ENCODE measurements at regions not wholly inside any gene's neighbourhood (a gene's known extent, or its start where the extent isn't known, plus 50 kb on each side); places are given as distances from the start of the nearest gene placed in this dataset.

GRCh38 chr12:4847713-4848112 lies 62.0 kb upstream of the KCNA1 start:
- ChIA-PET POLR2A (no interaction called here), CTCF (interaction anchor here (0.7 to 5.2 kb wide), 4 partner anchors 8 to 16 kb away, joined by 3 to 35 read pairs (median 8); no protein-coding TSS in a partner anchor)
- peaks cover 2% of the 10 kb centered on the region for H3K9me3 Mint-ChIP-seq
- H3K4me1 Mint-ChIP-seq = no peaks in the 10 kb centered on the region
- H3K27me3 Mint-ChIP-seq = peaks cover 16% of the 10 kb centered on the region
- H3K36me3 Mint-ChIP-seq (ENCODE audit: low read depth) = no peaks in the 10 kb centered on the region
- H3K27ac Mint-ChIP-seq = no peak overlapping the region
- no peak overlapping the region for H3K4me3 Mint-ChIP-seq
- DNase-seq = no peak

- H3K4me1 Mint-ChIP-seq = no peaks in the 10 kb centered on the region
- H3K4me3 Mint-ChIP-seq = no peak overlapping the region
- H3K27ac Mint-ChIP-seq = no peak overlapping the region
- peaks cover 15% of the 10 kb centered on the region for H3K27me3 Mint-ChIP-seq
- H3K36me3 Mint-ChIP-seq (ENCODE audit: low read depth) = no peaks in the 10 kb centered on the region
- no peak for DNase-seq
- H3K9me3 Mint-ChIP-seq = no peaks in the 10 kb centered on the region
- CTCF ChIA-PET = interaction anchor here (0.6 to 5.2 kb wide), 24 partner anchors 8 to 356 kb away, joined by 3 to 35 read pairs (median 3); partner anchors contain the start of genes AKAP3 and NDUFA9
- POLR2A ChIA-PET = interaction anchor here (0.8 kb wide), 1 partner anchor 20 kb away, joined by 4 read pairs; no protein-coding TSS in a partner anchor
Observed at GRCh38 chr12:4849115-4849541, 60.6 kb upstream of the KCNA1 start.

GRCh38 chr12:4849795-4850345 lies 59.8 kb upstream of the KCNA1 start:
- ChIA-PET POLR2A (no interaction called here), CTCF (interaction anchor here (0.6 to 2.0 kb wide), 12 partner anchors 10 to 235 kb away, joined by 3 to 18 read pairs (median 4); no protein-coding TSS in a partner anchor)
- Mint-ChIP-seq H3K9me3 (no peaks in the 10 kb centered on the region), H3K27ac (no peak overlapping the region), H3K4me3 (no peak overlapping the region), H3K27me3 (peaks cover 9% of the 10 kb centered on the region), H3K4me1 (no peaks in the 10 kb centered on the region), H3K36me3 (ENCODE audit: low read depth) (no peaks in the 10 kb centered on the region)
- DNase-seq = no peak

GRCh38 chr12:4850857-4851380 lies 58.8 kb upstream of the KCNA1 start:
- Mint-ChIP-seq H3K36me3 (ENCODE audit: low read depth) (no peaks in the 10 kb centered on the region), H3K4me3 (no peak overlapping the region), H3K4me1 (peaks cover 5% of the 10 kb centered on the region), H3K27ac (no peak overlapping the region), H3K27me3 (peaks cover 7% of the 10 kb centered on the region), H3K9me3 (no peaks in the 10 kb centered on the region)
- CTCF ChIA-PET = no interaction called here
- DNase-seq = no peak
- POLR2A ChIA-PET = no interaction called here

- Mint-ChIP-seq H3K27ac (no peak overlapping the region), H3K27me3 (peaks cover 8% of the 10 kb centered on the region), H3K36me3 (ENCODE audit: low read depth) (no peaks in the 10 kb centered on the region), H3K4me1 (peaks cover 13% of the 10 kb centered on the region), H3K4me3 (no peak overlapping the region), H3K9me3 (no peaks in the 10 kb centered on the region)
- POLR2A ChIA-PET = no interaction called here
- DNase-seq = no peak
- CTCF ChIA-PET = no interaction called here
Observed at GRCh38 chr12:4852308-4852707, 57.4 kb upstream of the KCNA1 start.

GRCh38 chr12:4852911-4853310 lies 56.8 kb upstream of the KCNA1 start:
- Mint-ChIP-seq H3K27ac (no peak overlapping the region), H3K4me3 (no peak overlapping the region), H3K27me3 (peaks cover 13% of the 10 kb centered on the region), H3K36me3 (ENCODE audit: low read depth) (no peaks in the 10 kb centered on the region), H3K4me1 (peaks cover 17% of the 10 kb centered on the region), H3K9me3 (no peaks in the 10 kb centered on the region)
- DNase-seq = no peak
- ChIA-PET POLR2A (no interaction called here), CTCF (no interaction called here)

GRCh38 chr12:4855121-4855924 lies 54.4 kb upstream of the KCNA1 start:
- ChIA-PET CTCF (interaction anchor here (0.6 to 5.0 kb wide), 25 partner anchors 8 to 228 kb away, joined by 3 to 32 read pairs (median 4); a partner anchor contains a TSS), POLR2A (interaction anchor here (1.2 kb wide), 1 partner anchor 26 kb away, joined by 4 read pairs; no protein-coding TSS in a partner anchor)
- peaks cover 20% of the 10 kb centered on the region for H3K4me1 Mint-ChIP-seq
- no peaks in the 10 kb centered on the region for H3K9me3 Mint-ChIP-seq
- DNase-seq = peak; percentile 55
- H3K27ac Mint-ChIP-seq = no peak overlapping the region
- H3K36me3 Mint-ChIP-seq (ENCODE audit: low read depth) = no peaks in the 10 kb centered on the region
- H3K4me3 Mint-ChIP-seq = no peak overlapping the region
- peaks cover 28% of the 10 kb centered on the region for H3K27me3 Mint-ChIP-seq

- Mint-ChIP-seq H3K4me3 (no peak overlapping the region), H3K4me1 (peaks cover 20% of the 10 kb centered on the region), H3K27me3 (peaks cover 28% of the 10 kb centered on the region), H3K9me3 (no peaks in the 10 kb centered on the region), H3K36me3 (ENCODE audit: low read depth) (no peaks in the 10 kb centered on the region), H3K27ac (no peak overlapping the region)
- DNase-seq = no peak
- POLR2A ChIA-PET = no interaction called here
- CTCF ChIA-PET = interaction anchor here (0.6 to 5.0 kb wide), 26 partner anchors 10 to 1542 kb away, joined by 3 to 35 read pairs (median 4); a partner anchor contains a TSS
Observed at GRCh38 chr12:4856596-4856995, 53.1 kb upstream of the KCNA1 start.

- CTCF ChIA-PET = interaction anchor here (0.6 to 5.0 kb wide), 36 partner anchors 9 to 1372 kb away, joined by 3 to 35 read pairs (median 3); partner anchors contain the start of gene KCNA1
- peak; percentile 79 for DNase-seq
- H3K4me3 Mint-ChIP-seq = no peak overlapping the region
- POLR2A ChIA-PET = interaction anchor here (0.8 to 1.7 kb wide), 3 partner anchors 29 to 53 kb away, joined by 3 to 4 read pairs (median 3); no protein-coding TSS in a partner anchor
- H3K27ac Mint-ChIP-seq = no peak overlapping the region
- H3K9me3 Mint-ChIP-seq = no peaks in the 10 kb centered on the region
- peaks cover 29% of the 10 kb centered on the region for H3K27me3 Mint-ChIP-seq
- H3K4me1 Mint-ChIP-seq = peaks cover 20% of the 10 kb centered on the region
- no peaks in the 10 kb centered on the region for H3K36me3 Mint-ChIP-seq (ENCODE audit: low read depth)
Observed at GRCh38 chr12:4857472-4858291, 52.0 kb upstream of the KCNA1 start.

- Mint-ChIP-seq H3K27me3 (peaks cover 30% of the 10 kb centered on the region), H3K4me1 (peaks cover 20% of the 10 kb centered on the region), H3K4me3 (no peak overlapping the region), H3K9me3 (no peaks in the 10 kb centered on the region), H3K36me3 (ENCODE audit: low read depth) (no peaks in the 10 kb centered on the region), H3K27ac (no peak overlapping the region)
- POLR2A ChIA-PET = interaction anchor here (1.7 kb wide), 1 partner anchor 29 kb away, joined by 4 read pairs; no protein-coding TSS in a partner anchor
- CTCF ChIA-PET = interaction anchor here (0.6 to 5.0 kb wide), 11 partner anchors 9 to 965 kb away, joined by 3 to 35 read pairs (median 5); partner anchors contain the start of gene KCNA1
- no peak for DNase-seq
Observed at GRCh38 chr12:4858386-4858785, 51.3 kb upstream of the KCNA1 start.

GRCh38 chr12:4859478-4860210 lies 50.1 kb upstream of the KCNA1 start:
- Mint-ChIP-seq H3K4me1 (peaks cover 20% of the 10 kb centered on the region), H3K4me3 (no peak overlapping the region), H3K27me3 (peaks cover 35% of the 10 kb centered on the region), H3K36me3 (ENCODE audit: low read depth) (no peaks in the 10 kb centered on the region), H3K9me3 (no peaks in the 10 kb centered on the region), H3K27ac (no peak overlapping the region)
- ChIA-PET POLR2A (no interaction called here), CTCF (interaction anchor here (1.3 to 3.0 kb wide), 2 partner anchors 12 to 224 kb away, joined by 4 to 11 read pairs; no protein-coding TSS in a partner anchor)
- DNase-seq = no peak
